Muscle of back (tissue), 3 donors: ENCODE measurements at regions not wholly inside any gene's neighbourhood (a gene's known extent, or its start where the extent isn't known, plus 50 kb on each side); places are given as distances from the start of the nearest gene placed in this dataset.

Experiments
- DNase-seq, 3 donors: peaks; one replicate each; pipeline versions ENCODE4 v3.0.0 to v3.0.0-alpha.2; 2013

- no peak for DNase-seq
Measured at GRCh38 chr2:18262601-18263000, 297.9 kb downstream of the RDH14 start.

GRCh38 chr2:18253686-18254197 lies 306.7 kb downstream of the RDH14 start:
- DNase-seq = no peak

GRCh38 chr2:18251486-18251885 lies 309.0 kb downstream of the RDH14 start:
- DNase-seq = no peak

GRCh38 chr2:18247282-18248110 lies 313.0 kb downstream of the RDH14 start:
- DNase-seq = no peak

- no peak for DNase-seq
Measured at GRCh38 chr2:18245375-18245774, 315.1 kb downstream of the RDH14 start.

GRCh38 chr2:18244845-18245244 lies 315.6 kb downstream of the RDH14 start:
- DNase-seq = no peak

GRCh38 chr2:18243816-18244215 lies 316.6 kb downstream of the RDH14 start:
- DNase-seq = peak; percentile 13 to 27 (median 18)

- DNase-seq = no peak
Measured at GRCh38 chr2:18242716-18243115, 317.7 kb downstream of the RDH14 start.

GRCh38 chr2:18238209-18238608 lies 322.2 kb downstream of the RDH14 start:
- DNase-seq = no peak

- DNase-seq = no peak
Measured at GRCh38 chr2:18237298-18237697, 323.2 kb downstream of the RDH14 start.

- DNase-seq = no peak
Measured at GRCh38 chr2:18232731-18233438, 327.6 kb downstream of the RDH14 start.

GRCh38 chr2:18230668-18231067 lies 329.8 kb downstream of the RDH14 start:
- no peak for DNase-seq

GRCh38 chr2:18219676-18220075 lies 340.8 kb downstream of the RDH14 start:
- no peak for DNase-seq

GRCh38 chr2:18218160-18218933 lies 339.9 kb downstream of the KCNS3 start:
- DNase-seq = no peak

- DNase-seq = no peak
Measured at GRCh38 chr2:18214936-18215335, 336.5 kb downstream of the KCNS3 start.

- DNase-seq = no peak
Measured at GRCh38 chr2:18213986-18214385, 335.5 kb downstream of the KCNS3 start.

GRCh38 chr2:18209934-18210639 lies 331.6 kb downstream of the KCNS3 start:
- DNase-seq = peak; percentile 79 to 83 (median 79)

GRCh38 chr2:18208956-18209355 lies 330.5 kb downstream of the KCNS3 start:
- no peak for DNase-seq

GRCh38 chr2:18200771-18201170 lies 322.3 kb downstream of the KCNS3 start:
- no peak for DNase-seq

GRCh38 chr2:18198677-18199076 lies 320.2 kb downstream of the KCNS3 start:
- no peak for DNase-seq

- no peak for DNase-seq
Measured at GRCh38 chr2:18194161-18194560, 315.7 kb downstream of the KCNS3 start.
